Thyroid gland (tissue), 4 donors: ENCODE measurements at regions not wholly inside any gene's neighbourhood (a gene's known extent, or its start where the extent isn't known, plus 50 kb on each side); places are given as distances from the start of the nearest gene placed in this dataset.
"Not testable (repeated sequence)": the region's sequence is repeated elsewhere in the genome, so short reads cannot be mapped to it uniquely, and the experiment has no call there.

ENCODE experiments used
- CTCF ChIP-seq, 6 experiments: fragments of 200-600 bp in 3 of 6; fragments of 450-650 bp in 3 of 6; sonication (generic) in 3 of 6; IDR thresholded peaks; one replicate each; pipeline ENCODE4 v1.5.1; 2016 to 2019; ENCODE audit warnings: antibody characterized with exemption in 6 of 6, mild to moderate bottlenecking in 2 of 6, inconsistent platforms in 1 of 6, moderate library complexity in 1 of 6
- POLR2A ChIP-seq, 2 donors: fragments of 450-650 bp; IDR thresholded peaks; one replicate each; pipeline ENCODE4 v1.6.1; 2017; ENCODE audit warnings: antibody characterized with exemption in 2 of 2, mild to moderate bottlenecking in 2 of 2, moderate library complexity in 1 of 2

GRCh38 chr4:31499216-31499615 is 779.0 kb downstream of the PCDH7 start:
- TF ChIP-seq POLR2A, CTCF (IDR thresholded peaks at IDR 0.05): not testable (repeated sequence)
